Ascending aorta (tissue), 2 donors: ENCODE measurements at regions not wholly inside any gene's neighbourhood (a gene's known extent, or its start where the extent isn't known, plus 50 kb on each side); places are given as distances from the start of the nearest gene placed in this dataset.
A peak's percentile ranks its signal among the peaks of the same experiment; 100 is the strongest.

ENCODE experiments used
- DNase-seq, 2 donors: peaks; one replicate each; pipeline ENCODE4 v3.0.0-alpha.2; 2019; ENCODE audit warnings: low spot score in 2 of 2
- H3K27ac ChIP-seq, 2 donors: fragments of 200-600 bp; sonication (generic); one replicate each; pipeline ENCODE4 v1.5.1; 2016 to 2017; ENCODE audit warnings: mild to moderate bottlenecking in 1 of 2
- H3K27me3 ChIP-seq: fragments of 200-600 bp; sonication (generic); one replicate; pipeline ENCODE4 v1.5.1; 2017
- H3K36me3 ChIP-seq, 2 donors: fragments of 200-600 bp; sonication (generic); one replicate each; pipeline ENCODE4 v1.5.1; 2016
- H3K4me1 ChIP-seq, 2 donors: fragments of 200-600 bp; sonication (generic); one replicate each; pipeline ENCODE4 v1.5.1; 2016 to 2017; ENCODE audit warnings: mild to moderate bottlenecking in 1 of 2
- H3K4me3 ChIP-seq, 2 donors: fragments of 200-600 bp; sonication (generic); one replicate each; pipeline ENCODE4 v1.5.1; 2016 to 2017; ENCODE audit warnings: mild to moderate bottlenecking in 1 of 2
- H3K9me3 ChIP-seq, 2 donors: fragments of 200-600 bp; sonication (generic); one replicate each; pipeline ENCODE4 v1.5.1; 2016
- CTCF ChIP-seq, 3 experiments: fragments of 200-600 bp in 2 of 3; fragments of 450-650 bp in 1 of 3; sonication (generic) in 2 of 3; IDR thresholded peaks; one replicate each; pipeline ENCODE4 v1.5.1; 2016 to 2019; ENCODE audit warnings: antibody characterized with exemption in 3 of 3, mild to moderate bottlenecking in 1 of 3, moderate library complexity in 1 of 3
- intact Hi-C: fragments of 100-400 bp; cut with DNase I; formaldehyde crosslinking; loops from one replicate; pipeline ENCODE4 v1.15.1; 2023

- no peak overlapping the region for H3K4me3 ChIP-seq
- H3K9me3 ChIP-seq: no peaks in the 10 kb centered on the region
- H3K4me1 ChIP-seq: no peaks in the 10 kb centered on the region
- H3K27me3 ChIP-seq: no peaks in the 10 kb centered on the region
- intact Hi-C loops: loop anchor here (10.0 kb wide), 1 partner anchor 412 kb away; no protein-coding TSS in a partner anchor
- TF ChIP-seq CTCF (IDR thresholded peaks at IDR 0.05): no peak
- no peak for DNase-seq
- H3K27ac ChIP-seq: no peak overlapping the region
- H3K36me3 ChIP-seq: no peaks in the 10 kb centered on the region
Observed at GRCh38 chr7:106466867-106467266, 182.1 kb upstream of the NAMPT start.

GRCh38 chr7:106465704-106466468 lies 181.1 kb upstream of the NAMPT start:
- peak overlapping the region in 1 of 2 donors; percentile 31 for H3K27ac ChIP-seq
- H3K4me3 ChIP-seq: no peak overlapping the region
- TF ChIP-seq CTCF (IDR thresholded peaks at IDR 0.05): no peak
- H3K36me3 ChIP-seq: no peaks in the 10 kb centered on the region
- intact Hi-C loops: loop anchor here (10.0 kb wide), 1 partner anchor 411 kb away; no protein-coding TSS in a partner anchor
- no peak for DNase-seq
- H3K27me3 ChIP-seq: no peaks in the 10 kb centered on the region
- H3K4me1 ChIP-seq: no peaks in the 10 kb centered on the region
- H3K9me3 ChIP-seq: no peaks in the 10 kb centered on the region

GRCh38 chr7:106464651-106465050 lies 179.9 kb upstream of the NAMPT start:
- TF ChIP-seq CTCF (IDR thresholded peaks at IDR 0.05): no peak
- no peaks in the 10 kb centered on the region for H3K4me1 ChIP-seq

GRCh38 chr7:106463851-106464611 lies 179.2 kb upstream of the NAMPT start:
- DNase-seq: no peak
- Histone ChIP-seq H3K4me3 (no peak overlapping the region), H3K27ac (no peak overlapping the region), H3K36me3 (no peaks in the 10 kb centered on the region), H3K4me1 (no peaks in the 10 kb centered on the region), H3K27me3 (no peaks in the 10 kb centered on the region), H3K9me3 (no peaks in the 10 kb centered on the region)
- no peak for TF ChIP-seq CTCF (IDR thresholded peaks at IDR 0.05)
- intact Hi-C loops: loop anchor here (10.0 kb wide), 1 partner anchor 409 kb away; no protein-coding TSS in a partner anchor

More at GRCh38 chr7:106464651-106465050, 179.9 kb upstream of the NAMPT start:
- no peak for DNase-seq
- Histone ChIP-seq H3K36me3 (no peaks in the 10 kb centered on the region), H3K9me3 (no peaks in the 10 kb centered on the region), H3K4me3 (no peak overlapping the region), H3K27me3 (no peaks in the 10 kb centered on the region), H3K27ac (no peak overlapping the region)
- intact Hi-C loops: loop anchor here (10.0 kb wide), 1 partner anchor 410 kb away; no protein-coding TSS in a partner anchor

GRCh38 chr7:106462914-106463482 lies 178.2 kb upstream of the NAMPT start:
- Histone ChIP-seq H3K27me3 (no peaks in the 10 kb centered on the region), H3K4me3 (no peak overlapping the region), H3K4me1 (no peaks in the 10 kb centered on the region), H3K36me3 (no peaks in the 10 kb centered on the region), H3K9me3 (no peaks in the 10 kb centered on the region), H3K27ac (no peak overlapping the region)
- intact Hi-C loops: loop anchor here (1.0 to 10.0 kb wide), 2 partner anchors 287 to 408 kb away; no protein-coding TSS in a partner anchor
- DNase-seq: no peak
- TF ChIP-seq CTCF (IDR thresholded peaks at IDR 0.05): no peak
